ENCODE measurements at regions not wholly inside any gene's neighbourhood (a gene's known extent, or its start where the extent isn't known, plus 50 kb on each side); places are given as distances from the start of the nearest gene placed in this dataset.
A peak's percentile ranks its signal among the peaks of the same experiment; 100 is the strongest.

DNA sequence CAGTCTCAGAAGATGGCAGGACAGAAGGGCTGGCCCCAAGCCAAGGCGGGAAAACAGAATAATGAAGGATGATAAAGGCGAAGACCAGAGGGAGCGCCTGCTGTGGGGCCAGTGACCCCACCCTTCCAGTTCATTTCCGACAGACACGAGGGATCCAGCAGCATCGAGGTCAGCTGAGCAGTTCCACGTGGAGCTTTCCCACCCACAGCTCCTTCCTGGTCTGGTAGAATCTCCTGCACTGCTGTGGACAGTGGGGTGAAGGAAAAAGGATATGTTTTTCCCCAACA lies 265.9 kb upstream of the VLDLR start:
- Histone ChIP-seq H3K4me3 (ENCODE audit: severe bottlenecking) (no peak overlapping the region), H3K36me3 (ENCODE audit: low read depth) (no peaks in the 10 kb centered on the region), H3K4me1 (ENCODE audit: insufficient read depth, poor library complexity, severe bottlenecking) (no peaks in the 10 kb centered on the region), H3K27me3 (ENCODE audit: insufficient read depth, poor library complexity, severe bottlenecking) (no peaks in the 10 kb centered on the region), H3K9me3 (ENCODE audit: severe bottlenecking) (no peaks in the 10 kb centered on the region), H3K27ac (ENCODE audit: poor library complexity, severe bottlenecking) (no peak overlapping the region)
- TF ChIP-seq, protein P1, sequence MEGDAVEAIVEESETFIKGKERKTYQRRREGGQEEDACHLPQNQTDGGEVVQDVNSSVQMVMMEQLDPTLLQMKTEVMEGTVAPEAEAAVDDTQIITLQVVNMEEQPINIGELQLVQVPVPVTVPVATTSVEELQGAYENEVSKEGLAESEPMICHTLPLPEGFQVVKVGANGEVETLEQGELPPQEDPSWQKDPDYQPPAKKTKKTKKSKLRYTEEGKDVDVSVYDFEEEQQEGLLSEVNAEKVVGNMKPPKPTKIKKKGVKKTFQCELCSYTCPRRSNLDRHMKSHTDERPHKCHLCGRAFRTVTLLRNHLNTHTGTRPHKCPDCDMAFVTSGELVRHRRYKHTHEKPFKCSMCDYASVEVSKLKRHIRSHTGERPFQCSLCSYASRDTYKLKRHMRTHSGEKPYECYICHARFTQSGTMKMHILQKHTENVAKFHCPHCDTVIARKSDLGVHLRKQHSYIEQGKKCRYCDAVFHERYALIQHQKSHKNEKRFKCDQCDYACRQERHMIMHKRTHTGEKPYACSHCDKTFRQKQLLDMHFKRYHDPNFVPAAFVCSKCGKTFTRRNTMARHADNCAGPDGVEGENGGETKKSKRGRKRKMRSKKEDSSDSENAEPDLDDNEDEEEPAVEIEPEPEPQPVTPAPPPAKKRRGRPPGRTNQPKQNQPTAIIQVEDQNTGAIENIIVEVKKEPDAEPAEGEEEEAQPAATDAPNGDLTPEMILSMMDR (IDR thresholded peaks at IDR 0.05; ENCODE audit: poor library complexity, severe bottlenecking): no peak
- DNase-seq (ENCODE audit: low spot score) (no peak), ATAC-seq (ENCODE audit: low read depth) (no peak)

DNA sequence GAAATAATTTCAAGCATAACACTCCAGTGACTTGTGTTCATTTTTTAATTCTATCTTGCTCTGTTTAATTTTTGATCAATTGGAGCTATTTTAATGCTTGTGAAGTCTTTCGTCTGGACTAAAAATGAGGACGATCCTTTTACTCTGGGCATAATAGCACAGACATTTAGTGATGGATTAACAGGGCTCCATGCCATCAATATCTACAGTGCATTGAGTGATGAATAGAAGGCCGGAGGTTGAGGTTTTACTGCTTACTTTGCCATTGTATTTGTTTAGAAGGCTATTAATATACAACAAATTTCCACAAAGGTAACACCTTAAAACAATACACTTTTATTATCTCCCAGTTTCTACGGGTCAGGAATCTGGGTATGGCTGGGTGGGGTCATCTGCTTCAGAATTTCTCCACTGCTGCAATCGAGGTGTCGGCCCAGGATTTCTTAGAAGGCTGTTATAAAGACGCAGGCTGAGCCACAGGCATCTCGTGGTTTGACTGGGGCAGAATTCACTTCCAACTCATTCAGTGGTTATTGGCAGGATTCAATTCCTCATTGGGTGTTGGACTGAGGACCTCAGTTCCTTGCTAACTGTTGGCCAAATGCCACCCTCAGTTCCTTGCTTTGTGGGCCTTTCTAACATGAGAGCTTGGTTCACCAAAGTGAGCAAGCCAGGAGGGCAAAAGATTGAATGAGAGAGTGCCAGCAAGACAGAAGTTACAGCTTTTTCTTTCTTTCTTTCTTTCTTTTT lies 265.4 kb upstream of the VLDLR start:
- DNase-seq (ENCODE audit: low spot score): no peak
- Histone ChIP-seq H3K36me3 (ENCODE audit: low read depth) (no peaks in the 10 kb centered on the region), H3K27ac (ENCODE audit: poor library complexity, severe bottlenecking) (no peak overlapping the region), H3K4me1 (ENCODE audit: insufficient read depth, poor library complexity, severe bottlenecking) (no peaks in the 10 kb centered on the region), H3K9me3 (ENCODE audit: severe bottlenecking) (no peaks in the 10 kb centered on the region), H3K27me3 (ENCODE audit: insufficient read depth, poor library complexity, severe bottlenecking) (no peaks in the 10 kb centered on the region), H3K4me3 (ENCODE audit: severe bottlenecking) (no peak overlapping the region)
- TF ChIP-seq, protein P1 (IDR thresholded peaks at IDR 0.05; ENCODE audit: poor library complexity, severe bottlenecking): no peak
- ATAC-seq (ENCODE audit: low read depth): no peak

DNA sequence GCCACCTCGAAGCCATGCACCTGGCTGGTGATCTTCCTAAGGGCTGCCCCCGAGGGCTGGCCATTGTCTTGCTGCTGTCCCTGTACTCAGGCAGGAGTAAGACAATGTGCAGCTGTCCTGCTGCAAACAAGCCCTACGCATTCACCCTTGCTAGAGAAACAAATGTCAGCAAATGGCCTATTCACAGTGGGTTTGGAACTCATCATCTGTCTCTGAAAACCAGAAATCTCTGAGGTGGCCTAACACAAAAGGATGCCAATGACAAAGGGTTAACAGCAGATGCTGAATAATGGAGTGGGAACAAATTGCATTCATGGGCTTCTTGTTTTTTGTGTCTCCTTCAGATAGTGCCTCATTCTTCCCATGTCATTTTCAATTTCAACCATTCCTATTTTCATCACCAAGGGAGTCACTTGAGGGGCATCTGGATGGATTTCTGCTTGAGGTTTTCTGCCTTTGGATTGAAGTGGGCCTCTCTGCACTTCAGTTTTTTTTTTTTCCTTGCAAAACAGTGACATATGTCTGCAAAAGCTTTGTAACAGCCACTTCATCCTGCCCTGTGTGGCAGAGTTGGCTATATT lies 261.6 kb upstream of the VLDLR start:
- TF ChIP-seq, protein P1 (IDR thresholded peaks at IDR 0.05; ENCODE audit: poor library complexity, severe bottlenecking): no peak
- no peaks in the 10 kb centered on the region for H3K36me3 ChIP-seq (ENCODE audit: low read depth)
- peaks cover 7% of the 10 kb centered on the region for H3K4me1 ChIP-seq (ENCODE audit: insufficient read depth, poor library complexity, severe bottlenecking)
- no peak for DNase-seq (ENCODE audit: low spot score)
- H3K9me3 ChIP-seq (ENCODE audit: severe bottlenecking): no peaks in the 10 kb centered on the region
- no peak overlapping the region for H3K4me3 ChIP-seq (ENCODE audit: severe bottlenecking)
- H3K27me3 ChIP-seq (ENCODE audit: insufficient read depth, poor library complexity, severe bottlenecking): no peaks in the 10 kb centered on the region
- H3K27ac ChIP-seq (ENCODE audit: poor library complexity, severe bottlenecking): no peak overlapping the region
- ATAC-seq (ENCODE audit: low read depth): no peak

DNA sequence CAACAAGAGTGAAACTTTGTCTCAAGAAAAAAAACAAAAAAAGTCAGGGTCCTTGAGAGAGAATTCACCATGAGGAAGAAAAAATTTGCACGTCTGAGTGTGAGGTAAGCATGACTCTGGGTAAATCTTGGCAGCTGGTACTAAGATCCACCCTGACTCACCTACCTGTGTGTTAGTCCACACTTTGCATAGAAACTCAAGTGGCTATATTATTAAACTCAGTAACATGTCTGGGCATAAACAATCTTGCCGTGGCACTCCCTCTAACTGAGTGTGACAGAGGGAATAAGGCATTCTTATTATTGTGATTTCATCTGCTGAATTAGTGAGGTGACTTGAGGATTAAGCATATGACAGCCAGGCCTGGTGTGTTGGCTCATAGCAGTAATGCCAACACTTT lies 259.4 kb upstream of the VLDLR start:
- H3K4me1 ChIP-seq (ENCODE audit: insufficient read depth, poor library complexity, severe bottlenecking): peaks cover 7% of the 10 kb centered on the region
- H3K4me3 ChIP-seq (ENCODE audit: severe bottlenecking): no peak overlapping the region
- peak; percentile 89 for ATAC-seq (ENCODE audit: low read depth)
- no peaks in the 10 kb centered on the region for H3K36me3 ChIP-seq (ENCODE audit: low read depth)
- no peaks in the 10 kb centered on the region for H3K27me3 ChIP-seq (ENCODE audit: insufficient read depth, poor library complexity, severe bottlenecking)
- no peaks in the 10 kb centered on the region for H3K9me3 ChIP-seq (ENCODE audit: severe bottlenecking)
- H3K27ac ChIP-seq (ENCODE audit: poor library complexity, severe bottlenecking): peak overlapping the region; percentile 0
- TF ChIP-seq, protein P1 (IDR thresholded peaks at IDR 0.05; ENCODE audit: poor library complexity, severe bottlenecking): no peak
- DNase-seq (ENCODE audit: low spot score): no peak

DNA sequence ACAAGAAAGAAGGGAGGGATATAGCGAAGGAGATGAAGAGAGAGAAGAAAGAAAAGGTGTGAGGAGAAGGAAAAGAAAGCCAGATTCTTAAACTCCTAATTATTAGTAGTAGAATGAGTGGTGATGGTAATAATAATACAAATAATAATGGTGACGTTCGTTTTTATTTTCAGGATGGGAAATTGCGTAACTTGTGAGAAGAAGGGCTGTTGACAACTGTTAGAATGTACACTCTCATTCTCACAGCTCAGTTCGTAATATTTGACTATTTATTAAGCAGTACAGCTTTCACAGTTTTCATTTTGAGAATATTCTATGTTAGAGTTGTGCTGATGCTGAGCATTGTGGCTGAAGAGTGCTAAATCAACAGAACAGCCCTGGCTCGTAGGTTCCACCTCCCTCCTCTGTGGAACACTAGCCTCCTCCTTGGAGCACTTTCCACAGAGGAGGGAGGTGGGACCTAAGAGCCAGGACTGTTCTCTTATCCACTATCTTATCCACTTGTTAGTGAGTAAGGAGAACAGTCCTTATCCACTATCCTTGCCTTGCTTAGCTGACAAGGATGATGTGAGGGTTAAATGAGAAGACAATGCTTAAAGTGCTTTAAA lies 258.3 kb upstream of the VLDLR start:
- H3K36me3 ChIP-seq (ENCODE audit: low read depth): no peaks in the 10 kb centered on the region
- H3K27me3 ChIP-seq (ENCODE audit: insufficient read depth, poor library complexity, severe bottlenecking): no peaks in the 10 kb centered on the region
- DNase-seq (ENCODE audit: low spot score): no peak
- TF ChIP-seq, protein P1 (IDR thresholded peaks at IDR 0.05; ENCODE audit: poor library complexity, severe bottlenecking): no peak
- ATAC-seq (ENCODE audit: low read depth): no peak
- H3K4me1 ChIP-seq (ENCODE audit: insufficient read depth, poor library complexity, severe bottlenecking): peaks cover 7% of the 10 kb centered on the region
- H3K9me3 ChIP-seq (ENCODE audit: severe bottlenecking): no peaks in the 10 kb centered on the region
- H3K27ac ChIP-seq (ENCODE audit: poor library complexity, severe bottlenecking): no peak overlapping the region
- no peak overlapping the region for H3K4me3 ChIP-seq (ENCODE audit: severe bottlenecking)

All from RWPE2 (cell line).